T-cell (primary cell): ENCODE measurements at regions not wholly inside any gene's neighbourhood (a gene's known extent, or its start where the extent isn't known, plus 50 kb on each side); places are given as distances from the start of the nearest gene placed in this dataset.

ENCODE experiments used
- ATAC-seq, 4 experiments: fragments of 200-7000 bp in 3 of 4; fragments of 150-1000 bp in 1 of 4; cut with Tn5 transposase; replicated peaks in 1 of 4; 1 replicate in 3 of 4; 2 replicates in 1 of 4; pipeline ENCODE4 v1.10.0; 2021; ENCODE audit warnings: moderate library complexity in 3 of 4, mild to moderate bottlenecking in 2 of 4, moderate number of reproducible peaks in 1 of 4
- CTCF ChIA-PET, 2 donors: fragments of 300-600 bp; sonication (Branson Sonifier 250); formaldehyde crosslinking; loops; one replicate each; lab custom pipeline; 2022; ENCODE audit warnings: antibody characterized with exemption in 2 of 2; lab: Charles Lee
- POLR2A ChIA-PET, 2 donors: fragments of 300-600 bp; sonication (Branson Sonifier 250); formaldehyde crosslinking; loops; one replicate each; lab custom pipeline; 2022; ENCODE audit warnings: antibody characterized with exemption in 2 of 2; lab: Charles Lee
- DNase-seq, 35 experiments: peaks; one replicate each; pipeline versions ENCODE4 v3.0.0 to v3.0.0-alpha.2; 2013 to 2023
- H3K27ac ChIP-seq: one replicate; pipeline ENCODE4 v1.5.1; 2013; ENCODE audit warnings: low read length
- H3K27me3 ChIP-seq, 2 experiments: replicated peaks in 1 of 2; 1 replicate in 1 of 2; 2 replicates in 1 of 2; pipeline versions ENCODE4 v1.6.1 to v1.7.0; 2013; ENCODE audit warnings: low read length in 1 of 2, mixed read lengths in 1 of 2; ENCODE audit not compliant: control insufficient read depth in 2 of 2, insufficient read depth in 2 of 2; ENCODE audit errors: extremely low read depth in 1 of 2
- H3K36me3 ChIP-seq, 2 donors: 1 replicate in 1 of 2; 2 replicates in 1 of 2; pipeline versions ENCODE4 v1.6.1 to v1.7.0; 2013; ENCODE audit warnings: low read length in 1 of 2; ENCODE audit not compliant: control insufficient read depth in 2 of 2, insufficient read depth in 1 of 2; ENCODE audit errors: extremely low read depth in 1 of 2
- H3K4me1 ChIP-seq, 2 experiments: 1 replicate in 1 of 2; 2 replicates in 1 of 2; pipeline versions ENCODE4 v1.6.1 to v1.7.0; 2013; ENCODE audit warnings: low read length in 2 of 2, mixed read lengths in 1 of 2; ENCODE audit not compliant: insufficient read depth in 2 of 2, control insufficient read depth in 1 of 2; ENCODE audit errors: extremely low read depth in 1 of 2
- H3K4me3 ChIP-seq, 2 donors: 1 replicate in 1 of 2; 2 replicates in 1 of 2; pipeline versions ENCODE4 v1.5.1 to v1.7.0; 2013; ENCODE audit warnings: mild to moderate bottlenecking in 2 of 2, low read length in 1 of 2, moderate library complexity in 1 of 2; ENCODE audit not compliant: control insufficient read depth in 1 of 2; ENCODE audit errors: extremely low read depth in 1 of 2
- H3K9me3 ChIP-seq: 2 replicates; pipeline ENCODE4 v1.7.0; 2013
- H3K27ac Mint-ChIP-seq, 2 donors: one replicate each; pipeline ENCODE4 v1.8.0; 2020 to 2021; ENCODE audit warnings: mild to moderate bottlenecking in 2 of 2, mixed read lengths in 2 of 2
- H3K27me3 Mint-ChIP-seq, 2 donors: one replicate each; pipeline ENCODE4 v1.8.0; 2021 to 2022; ENCODE audit warnings: mixed read lengths in 2 of 2
- H3K36me3 Mint-ChIP-seq: one replicate; pipeline ENCODE4 v1.8.0; 2021; ENCODE audit warnings: mixed read lengths
- H3K4me1 Mint-ChIP-seq, 3 donors: one replicate each; pipeline ENCODE4 v1.8.0; 2020 to 2022; ENCODE audit warnings: mixed read lengths in 3 of 3, mild to moderate bottlenecking in 1 of 3
- H3K4me3 Mint-ChIP-seq, 3 donors: one replicate each; pipeline ENCODE4 v1.8.0; 2020 to 2022; ENCODE audit warnings: mild to moderate bottlenecking in 3 of 3, mixed read lengths in 3 of 3, moderate library complexity in 3 of 3
- H3K9me3 Mint-ChIP-seq, 3 donors: one replicate each; pipeline ENCODE4 v1.8.0; 2020 to 2022; ENCODE audit warnings: mixed read lengths in 3 of 3
- WGBS: methylation state at CpG from one replicate; pipeline ENCODE4 v1.1.5; 2013; ENCODE audit warnings: missing lambda C conversion rate; ENCODE audit not compliant: insufficient coverage; 5-methylcytosine and 5-hydroxymethylcytosine counted together

GRCh38 chr1:219790834-219791615, 137.3 kb downstream of the SLC30A10 start:
- Mint-ChIP-seq H3K4me3 (no peak overlapping the region), H3K27ac (no peak overlapping the region), H3K36me3 (no peaks in the 10 kb centered on the region), H3K4me1 (no peaks in the 10 kb centered on the region), H3K27me3 (peaks cover 4 to 10% of the 10 kb centered on the region in 2 donors), H3K9me3 (peaks cover 0 to 4% (median 0%) of the 10 kb centered on the region in 3 donors)
- H3K36me3 ChIP-seq = no peaks in the 10 kb centered on the region
- POLR2A ChIA-PET = no interaction called here
- WGBS = 23% methylated on average over 2 of the region's 5 CpGs
- no peak for ATAC-seq
- no peak overlapping the region for H3K4me3 ChIP-seq
- H3K27ac ChIP-seq = no peak overlapping the region
- H3K4me1 ChIP-seq = no peaks in the 10 kb centered on the region
- no peak for DNase-seq
- CTCF ChIA-PET = no interaction called here
- H3K9me3 ChIP-seq = no peaks in the 10 kb centered on the region
- H3K27me3 ChIP-seq = peaks cover 0 to 3% of the 10 kb centered on the region in 2 experiments

- 46% methylated on average over 2 of the region's 4 CpGs for WGBS
- ChIA-PET CTCF (no interaction called here), POLR2A (no interaction called here)
- DNase-seq (no peak), ATAC-seq (no peak)
- peaks cover 4 to 8% of the 10 kb centered on the region in 2 donors for H3K27me3 Mint-ChIP-seq
- no peaks in the 10 kb centered on the region for H3K36me3 Mint-ChIP-seq
- H3K4me3 Mint-ChIP-seq = no peak overlapping the region
- Histone ChIP-seq H3K27me3 (no peaks in the 10 kb centered on the region), H3K36me3 (no peaks in the 10 kb centered on the region), H3K27ac (no peak overlapping the region), H3K9me3 (no peaks in the 10 kb centered on the region), H3K4me3 (no peak overlapping the region), H3K4me1 (no peaks in the 10 kb centered on the region)
- H3K4me1 Mint-ChIP-seq = no peaks in the 10 kb centered on the region
- H3K9me3 Mint-ChIP-seq = peaks cover 2 to 4% (median 2%) of the 10 kb centered on the region in 3 donors
- no peak overlapping the region for H3K27ac Mint-ChIP-seq
These were observed 139.7 kb downstream of the SLC30A10 start for GRCh38 chr1:219788700-219789099.

- H3K27ac ChIP-seq = no peak overlapping the region
- no peak overlapping the region for H3K4me3 ChIP-seq
- Mint-ChIP-seq H3K9me3 (peaks cover 3 to 5% (median 4%) of the 10 kb centered on the region in 3 donors), H3K4me3 (no peak overlapping the region), H3K27ac (no peak overlapping the region), H3K36me3 (no peaks in the 10 kb centered on the region), H3K4me1 (no peaks in the 10 kb centered on the region), H3K27me3 (peaks cover 6 to 11% of the 10 kb centered on the region in 2 donors)
- ChIA-PET CTCF (no interaction called here), POLR2A (no interaction called here)
- ATAC-seq (no peak), DNase-seq (no peak)
- no peaks in the 10 kb centered on the region for H3K4me1 ChIP-seq
- no peaks in the 10 kb centered on the region for H3K36me3 ChIP-seq
- no peaks in the 10 kb centered on the region for H3K9me3 ChIP-seq
- whole genome bisulfite sequencing = 80% methylated on average over 1 of the region's 1 CpG
- no peaks in the 10 kb centered on the region for H3K27me3 ChIP-seq
These were observed 140.3 kb downstream of the SLC30A10 start for GRCh38 chr1:219788091-219788490.

GRCh38 chr1:219784660-219785381, 143.5 kb downstream of the SLC30A10 start:
- no peaks in the 10 kb centered on the region for H3K9me3 ChIP-seq

GRCh38 chr1:219783605-219784235, 144.6 kb downstream of the SLC30A10 start:
- 64% methylated on average over 1 of the region's 2 CpGs for WGBS
- Histone ChIP-seq H3K4me3 (no peak overlapping the region), H3K9me3 (no peaks in the 10 kb centered on the region), H3K27ac (no peak overlapping the region), H3K4me1 (no peaks in the 10 kb centered on the region), H3K36me3 (no peaks in the 10 kb centered on the region), H3K27me3 (no peaks in the 10 kb centered on the region)
- ATAC-seq = no peak
- Mint-ChIP-seq H3K27ac (no peak overlapping the region), H3K9me3 (peaks cover 3 to 13% (median 6%) of the 10 kb centered on the region in 3 donors), H3K4me3 (no peak overlapping the region), H3K27me3 (peaks cover 5 to 11% of the 10 kb centered on the region in 2 donors), H3K4me1 (no peaks in the 10 kb centered on the region), H3K36me3 (no peaks in the 10 kb centered on the region)
- ChIA-PET CTCF (no interaction called here), POLR2A (no interaction called here)
- no peak for DNase-seq

More at GRCh38 chr1:219784660-219785381, 143.5 kb downstream of the SLC30A10 start:
- H3K9me3 Mint-ChIP-seq = peaks cover 3 to 13% (median 5%) of the 10 kb centered on the region in 3 donors
- no peaks in the 10 kb centered on the region for H3K36me3 ChIP-seq
- WGBS = 88% methylated on average over 1 of the region's 8 CpGs
- no peak overlapping the region for H3K27ac Mint-ChIP-seq
- no peak overlapping the region for H3K4me3 ChIP-seq
- no peak overlapping the region for H3K4me3 Mint-ChIP-seq
- no peaks in the 10 kb centered on the region for H3K4me1 Mint-ChIP-seq
- H3K27me3 ChIP-seq = no peaks in the 10 kb centered on the region
- POLR2A ChIA-PET = no interaction called here
- peaks cover 5 to 11% of the 10 kb centered on the region in 2 donors for H3K27me3 Mint-ChIP-seq
- H3K27ac ChIP-seq = no peak overlapping the region
- H3K36me3 Mint-ChIP-seq = no peaks in the 10 kb centered on the region
- DNase-seq = no peak
- CTCF ChIA-PET = no interaction called here
- ATAC-seq = no peak
- no peaks in the 10 kb centered on the region for H3K4me1 ChIP-seq

DNA sequence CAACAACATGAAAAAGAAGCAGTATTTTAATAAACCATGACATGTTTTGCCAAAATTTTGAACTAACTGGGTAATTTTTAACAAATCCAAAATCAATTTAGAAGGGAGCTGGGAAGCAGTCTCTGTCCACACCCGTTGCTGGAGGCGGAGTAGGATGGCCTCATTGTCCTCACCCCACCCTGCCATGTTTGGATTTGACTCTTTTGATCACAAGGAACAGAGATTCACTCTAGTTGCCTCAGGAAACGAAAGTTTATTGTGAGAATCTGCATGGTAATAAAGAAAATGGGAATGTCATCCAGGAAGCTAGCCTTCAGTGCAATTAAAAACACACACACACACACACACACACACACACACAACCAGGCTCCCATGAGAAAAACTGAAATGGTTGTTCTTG, 145.4 kb downstream of the SLC30A10 start:
- H3K4me3 Mint-ChIP-seq = no peak overlapping the region
- Histone ChIP-seq H3K4me1 (no peaks in the 10 kb centered on the region), H3K27ac (no peak overlapping the region), H3K9me3 (no peaks in the 10 kb centered on the region), H3K27me3 (no peaks in the 10 kb centered on the region), H3K4me3 (no peak overlapping the region), H3K36me3 (no peaks in the 10 kb centered on the region)
- no CpG with 5 or more reads among the region's 3 CpGs for WGBS
- no peak overlapping the region for H3K27ac Mint-ChIP-seq
- ATAC-seq = no peak
- no peak for DNase-seq
- no peaks in the 10 kb centered on the region for H3K36me3 Mint-ChIP-seq
- H3K27me3 Mint-ChIP-seq = peaks cover 5 to 11% of the 10 kb centered on the region in 2 donors
- POLR2A ChIA-PET = no interaction called here
- H3K9me3 Mint-ChIP-seq = peaks cover 3 to 13% (median 6%) of the 10 kb centered on the region in 3 donors
- no peaks in the 10 kb centered on the region for H3K4me1 Mint-ChIP-seq
- CTCF ChIA-PET = no interaction called here
